ENCODE measurements at regions not wholly inside any gene's neighbourhood (a gene's known extent, or its start where the extent isn't known, plus 50 kb on each side); places are given as distances from the start of the nearest gene placed in this dataset.

DNA sequence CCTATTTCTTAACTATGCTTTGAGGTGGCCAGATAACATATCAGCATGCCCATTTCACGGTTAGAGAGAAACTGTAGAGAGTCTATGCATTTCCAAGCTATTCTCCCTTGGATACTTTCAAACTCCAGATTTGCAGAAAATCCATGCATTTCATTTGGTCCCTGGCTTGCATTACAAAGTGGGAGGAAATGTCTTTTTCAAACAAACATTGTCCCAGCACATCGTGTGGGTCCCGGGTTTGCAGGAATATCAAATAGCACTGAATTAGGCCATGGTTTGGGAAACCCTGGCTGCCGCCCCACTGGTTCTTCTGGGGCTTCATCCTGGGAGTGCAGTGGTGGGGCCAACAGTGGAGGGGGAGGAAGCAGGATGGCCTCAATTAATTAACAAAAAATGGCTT, 171.9 kb downstream of the IRX5 start:
- no peaks in the 10 kb centered on the region for H3K4me1 ChIP-seq (ENCODE audit: control insufficient read depth, insufficient read depth, low read depth, low read length)
- no peak overlapping the region for H2BK5ac ChIP-seq (ENCODE audit: low read depth, low read length, poor library complexity, severe bottlenecking)
- no peak overlapping the region for H3K9ac ChIP-seq (ENCODE audit: low read length)
- WGBS, result 60% methylated on average over 4 of the region's 4 CpGs
- H4K91ac ChIP-seq (ENCODE audit: low read length), result no peak overlapping the region
- no peak overlapping the region for H3K27ac ChIP-seq (ENCODE audit: low read length, poor library complexity, severe bottlenecking)
- H2BK12ac ChIP-seq (ENCODE audit: low read length in 2 of 2), result no peak overlapping the region
- H3K18ac ChIP-seq (ENCODE audit: low read depth in 1 of 2, low read length in 2 of 2), result no peak overlapping the region
- no peaks in the 10 kb centered on the region for H3K79me1 ChIP-seq (replicated peaks; ENCODE audit: low read length, poor library complexity, severe bottlenecking)
- no peak overlapping the region for H2BK15ac ChIP-seq (ENCODE audit: low read depth, poor library complexity, severe bottlenecking)
- no peak overlapping the region for H3K4me2 ChIP-seq (ENCODE audit: low read length, poor library complexity, severe bottlenecking)
- H2AK5ac ChIP-seq (ENCODE audit: low read length, severe bottlenecking), result no peak overlapping the region
- no peak overlapping the region for H2BK120ac ChIP-seq (ENCODE audit: low read depth, low read length)
- H3K4me3 ChIP-seq (ENCODE audit: insufficient read depth in 1 of 2, low read depth in 1 of 2, low read length in 2 of 2), result no peak overlapping the region
- no peak overlapping the region for H3K14ac ChIP-seq (ENCODE audit: low read length in 2 of 2)
- no peak overlapping the region for H3K23ac ChIP-seq (ENCODE audit: low read length in 2 of 2)
- DNase-seq, result no peak
- no peak overlapping the region for H4K8ac ChIP-seq (ENCODE audit: low read length)
- H3K9me3 ChIP-seq (ENCODE audit: control insufficient read depth, low read length), result peaks cover 8% of the 10 kb centered on the region
- no peak overlapping the region for H2AFZ ChIP-seq (ENCODE audit: low read depth, low read length)
- peaks cover 8 to 16% of the 10 kb centered on the region in 2 experiments for H3K27me3 ChIP-seq (ENCODE audit: control insufficient read depth in 1 of 2, insufficient read depth in 1 of 2, low read length in 2 of 2)
- H3K36me3 ChIP-seq (ENCODE audit: control insufficient read depth in 1 of 2, insufficient read depth in 2 of 2, low read depth in 1 of 2, low read length in 2 of 2), result no peaks in the 10 kb centered on the region
- H3K4ac ChIP-seq (ENCODE audit: low read depth in 1 of 2, low read length in 2 of 2), result no peak overlapping the region

DNA sequence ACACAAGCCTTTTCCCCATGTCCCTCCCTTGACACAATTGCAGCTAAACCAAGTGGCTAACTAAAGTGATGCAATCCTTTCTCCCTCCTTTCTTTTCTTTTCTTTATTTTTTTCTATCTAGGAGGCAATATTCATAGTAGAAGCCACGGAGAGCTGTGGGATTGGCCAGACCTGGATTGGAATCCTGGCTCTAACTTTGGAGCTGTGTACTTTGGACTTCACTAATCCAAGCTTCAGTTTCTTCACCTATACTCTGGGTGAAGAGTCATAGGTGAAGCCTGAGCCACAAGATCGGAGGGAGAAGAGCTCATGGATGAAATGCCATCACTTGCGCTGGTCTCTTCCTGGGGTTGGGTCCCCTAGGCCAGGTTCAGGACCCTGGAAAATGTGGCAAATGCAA, 177.2 kb downstream of the IRX5 start:
- WGBS, result 83% methylated on average over 3 of the region's 3 CpGs

DNA sequence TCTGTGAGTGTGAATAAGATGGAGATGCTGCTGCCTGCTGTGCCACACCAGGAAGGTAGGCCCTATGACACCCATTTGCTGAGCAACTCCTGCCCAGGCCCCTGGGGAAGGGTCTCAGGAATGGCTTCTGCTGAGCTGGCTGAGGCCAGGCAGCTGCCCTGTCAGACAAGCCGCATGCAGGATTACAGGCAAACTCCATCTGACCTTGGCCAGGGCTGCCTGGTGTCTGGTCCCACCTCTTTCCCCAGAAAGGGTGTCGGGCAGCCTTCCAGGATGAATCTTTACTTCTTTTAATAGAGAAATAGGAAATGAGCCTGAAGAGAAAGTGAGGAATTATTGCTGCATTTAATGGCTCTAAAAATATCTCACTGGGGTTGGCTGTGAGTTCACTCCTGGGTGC, 182.5 kb downstream of the IRX5 start:
- Histone ChIP-seq H3K4me1 (ENCODE audit: control insufficient read depth, insufficient read depth, low read depth, low read length) (peaks cover 5% of the 10 kb centered on the region), H3K36me3 (ENCODE audit: control insufficient read depth in 1 of 2, insufficient read depth in 2 of 2, low read depth in 1 of 2, low read length in 2 of 2) (no peaks in the 10 kb centered on the region), H3K4ac (ENCODE audit: low read depth in 1 of 2, low read length in 2 of 2) (no peak overlapping the region), H3K9me3 (ENCODE audit: control insufficient read depth, low read length) (no peaks in the 10 kb centered on the region), H2BK5ac (ENCODE audit: low read depth, low read length, poor library complexity, severe bottlenecking) (no peak overlapping the region), H3K23ac (ENCODE audit: low read length in 2 of 2) (no peak overlapping the region), H3K14ac (ENCODE audit: low read length in 2 of 2) (no peak overlapping the region), H4K8ac (ENCODE audit: low read length) (no peak overlapping the region), H2AK5ac (ENCODE audit: low read length, severe bottlenecking) (no peak overlapping the region), H3K9ac (ENCODE audit: low read length) (no peak overlapping the region), H2BK15ac (ENCODE audit: low read depth, poor library complexity, severe bottlenecking) (no peak overlapping the region), H3K18ac (ENCODE audit: low read depth in 1 of 2, low read length in 2 of 2) (no peak overlapping the region), H3K4me2 (ENCODE audit: low read length, poor library complexity, severe bottlenecking) (no peak overlapping the region), H2BK12ac (ENCODE audit: low read length in 2 of 2) (no peak overlapping the region), H4K91ac (ENCODE audit: low read length) (no peak overlapping the region), H3K27me3 (ENCODE audit: control insufficient read depth in 1 of 2, insufficient read depth in 1 of 2, low read length in 2 of 2) (peaks cover 0 to 6% of the 10 kb centered on the region in 2 experiments), H3K4me3 (ENCODE audit: insufficient read depth in 1 of 2, low read depth in 1 of 2, low read length in 2 of 2) (no peak overlapping the region), H3K27ac (ENCODE audit: low read length, poor library complexity, severe bottlenecking) (no peak overlapping the region), H2BK120ac (ENCODE audit: low read depth, low read length) (no peak overlapping the region), H3K79me1 (replicated peaks; ENCODE audit: low read length, poor library complexity, severe bottlenecking) (no peaks in the 10 kb centered on the region), H2AFZ (ENCODE audit: low read depth, low read length) (no peak overlapping the region)
- WGBS, result 68% methylated on average over 2 of the region's 2 CpGs
- no peak for DNase-seq

More for the DNA sequence above, 177.2 kb downstream of the IRX5 start:
- DNase-seq, result no peak
- Histone ChIP-seq H3K27me3 (ENCODE audit: control insufficient read depth in 1 of 2, insufficient read depth in 1 of 2, low read length in 2 of 2) (peaks cover 8 to 13% of the 10 kb centered on the region in 2 experiments), H3K14ac (ENCODE audit: low read length in 2 of 2) (no peak overlapping the region), H3K9me3 (ENCODE audit: control insufficient read depth, low read length) (no peaks in the 10 kb centered on the region), H3K4me3 (ENCODE audit: insufficient read depth in 1 of 2, low read depth in 1 of 2, low read length in 2 of 2) (no peak overlapping the region), H3K23ac (ENCODE audit: low read length in 2 of 2) (no peak overlapping the region), H2AFZ (ENCODE audit: low read depth, low read length) (no peak overlapping the region), H3K9ac (ENCODE audit: low read length) (no peak overlapping the region), H2BK5ac (ENCODE audit: low read depth, low read length, poor library complexity, severe bottlenecking) (no peak overlapping the region), H4K91ac (ENCODE audit: low read length) (no peak overlapping the region), H3K4me2 (ENCODE audit: low read length, poor library complexity, severe bottlenecking) (no peak overlapping the region), H2BK12ac (ENCODE audit: low read length in 2 of 2) (no peak overlapping the region), H3K79me1 (replicated peaks; ENCODE audit: low read length, poor library complexity, severe bottlenecking) (no peaks in the 10 kb centered on the region), H3K4me1 (ENCODE audit: control insufficient read depth, insufficient read depth, low read depth, low read length) (no peaks in the 10 kb centered on the region), H4K8ac (ENCODE audit: low read length) (no peak overlapping the region), H3K18ac (ENCODE audit: low read depth in 1 of 2, low read length in 2 of 2) (no peak overlapping the region), H3K27ac (ENCODE audit: low read length, poor library complexity, severe bottlenecking) (no peak overlapping the region), H2AK5ac (ENCODE audit: low read length, severe bottlenecking) (no peak overlapping the region), H3K4ac (ENCODE audit: low read depth in 1 of 2, low read length in 2 of 2) (no peak overlapping the region), H2BK15ac (ENCODE audit: low read depth, poor library complexity, severe bottlenecking) (no peak overlapping the region), H3K36me3 (ENCODE audit: control insufficient read depth in 1 of 2, insufficient read depth in 2 of 2, low read depth in 1 of 2, low read length in 2 of 2) (no peaks in the 10 kb centered on the region), H2BK120ac (ENCODE audit: low read depth, low read length) (no peak overlapping the region)

DNA sequence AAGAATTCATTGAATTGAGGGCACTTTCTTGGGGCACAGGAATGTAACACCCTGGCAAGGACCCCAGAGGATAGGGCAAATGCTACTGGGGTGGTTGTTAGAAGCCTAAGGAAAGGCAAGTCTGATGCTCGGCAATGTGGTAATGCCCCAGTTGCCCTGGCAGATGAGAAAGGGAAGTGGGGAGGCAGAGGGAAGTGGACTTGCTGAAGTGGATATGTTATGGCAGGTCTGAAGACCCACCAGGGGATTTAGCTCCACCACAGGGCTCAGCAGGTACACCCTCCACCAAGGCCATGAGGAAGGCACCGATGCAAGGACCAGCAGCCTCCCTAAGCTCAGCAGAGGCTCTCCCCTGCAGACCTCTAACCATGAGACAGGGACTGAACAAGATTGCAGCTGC, 184.8 kb downstream of the IRX5 start:
- Histone ChIP-seq H2BK15ac (ENCODE audit: low read depth, poor library complexity, severe bottlenecking) (no peak overlapping the region), H3K27ac (ENCODE audit: low read length, poor library complexity, severe bottlenecking) (no peak overlapping the region)

More for the DNA sequence above, 184.8 kb downstream of the IRX5 start:
- H3K9me3 ChIP-seq (ENCODE audit: control insufficient read depth, low read length), result no peaks in the 10 kb centered on the region
- no peak overlapping the region for H2AK5ac ChIP-seq (ENCODE audit: low read length, severe bottlenecking)
- H3K36me3 ChIP-seq (ENCODE audit: control insufficient read depth in 1 of 2, insufficient read depth in 2 of 2, low read depth in 1 of 2, low read length in 2 of 2), result no peaks in the 10 kb centered on the region
- H3K4me1 ChIP-seq (ENCODE audit: control insufficient read depth, insufficient read depth, low read depth, low read length), result peaks cover 9% of the 10 kb centered on the region
- no peak overlapping the region for H2BK120ac ChIP-seq (ENCODE audit: low read depth, low read length)
- H3K4ac ChIP-seq (ENCODE audit: low read depth in 1 of 2, low read length in 2 of 2), result no peak overlapping the region
- WGBS, result 89% methylated on average over 1 of the region's 2 CpGs
- no peak overlapping the region for H3K4me3 ChIP-seq (ENCODE audit: insufficient read depth in 1 of 2, low read depth in 1 of 2, low read length in 2 of 2)
- H3K4me2 ChIP-seq (ENCODE audit: low read length, poor library complexity, severe bottlenecking), result no peak overlapping the region
- no peak overlapping the region for H2BK5ac ChIP-seq (ENCODE audit: low read depth, low read length, poor library complexity, severe bottlenecking)
- no peak overlapping the region for H2AFZ ChIP-seq (ENCODE audit: low read depth, low read length)
- no peak for DNase-seq
- H3K9ac ChIP-seq (ENCODE audit: low read length), result no peak overlapping the region
- H3K27me3 ChIP-seq (ENCODE audit: control insufficient read depth in 1 of 2, insufficient read depth in 1 of 2, low read length in 2 of 2), result peaks cover 0 to 10% of the 10 kb centered on the region in 2 experiments
- H3K18ac ChIP-seq (ENCODE audit: low read depth in 1 of 2, low read length in 2 of 2), result no peak overlapping the region
- no peak overlapping the region for H4K8ac ChIP-seq (ENCODE audit: low read length)
- no peaks in the 10 kb centered on the region for H3K79me1 ChIP-seq (replicated peaks; ENCODE audit: low read length, poor library complexity, severe bottlenecking)
- H3K14ac ChIP-seq (ENCODE audit: low read length in 2 of 2), result no peak overlapping the region
- no peak overlapping the region for H4K91ac ChIP-seq (ENCODE audit: low read length)
- no peak overlapping the region for H2BK12ac ChIP-seq (ENCODE audit: low read length in 2 of 2)
- no peak overlapping the region for H3K23ac ChIP-seq (ENCODE audit: low read length in 2 of 2)
